ENCODE measurements at regions not wholly inside any gene's neighbourhood (a gene's known extent, or its start where the extent isn't known, plus 50 kb on each side); places are given as distances from the start of the nearest gene placed in this dataset.
"Not testable (repeated sequence)": the region's sequence is repeated elsewhere in the genome, so short reads cannot be mapped to it uniquely, and the experiment has no call there.

- H3K27me3 ChIP-seq (ENCODE audit: control insufficient read depth in 1 of 2, insufficient read depth in 2 of 2, low read length in 1 of 2), result no peaks in the 10 kb centered on the region
- ATAC-seq (ENCODE audit: low FRiP score) (no peak), DNase-seq (no peak)
- no peaks in the 10 kb centered on the region for H3K9me3 ChIP-seq (ENCODE audit: control insufficient read depth, low read length)
- no peaks in the 10 kb centered on the region for H3K4me1 ChIP-seq (ENCODE audit: control insufficient read depth in 1 of 2, insufficient read depth in 2 of 2, low read length in 2 of 2)
- H3K4me3 ChIP-seq (ENCODE audit: low read length in 2 of 2), result no peak overlapping the region
- H3K36me3 ChIP-seq (ENCODE audit: control insufficient read depth in 1 of 2, insufficient read depth in 2 of 2, low read length in 1 of 2), result no peaks in the 10 kb centered on the region
- intact Hi-C loops (cut with DNase I), result loop anchor here in 1 of 2 donors (5.0 kb wide), 1 partner anchor 52 kb away; no protein-coding TSS in a partner anchor
- H3K27ac ChIP-seq (ENCODE audit: low read depth in 1 of 2, low read length in 2 of 2), result no peak overlapping the region
Measured at GRCh38 chr13:54709546-54709945, 1680.9 kb downstream of the OLFM4 start.

GRCh38 chr13:54733639-54734038, 1705.0 kb downstream of the OLFM4 start:
- Histone ChIP-seq H3K9me3 (ENCODE audit: control insufficient read depth, low read length) (no peaks in the 10 kb centered on the region), H3K27ac (ENCODE audit: low read depth in 1 of 2, low read length in 2 of 2) (no peak overlapping the region), H3K36me3 (ENCODE audit: control insufficient read depth in 1 of 2, insufficient read depth in 2 of 2, low read length in 1 of 2) (no peaks in the 10 kb centered on the region), H3K27me3 (ENCODE audit: control insufficient read depth in 1 of 2, insufficient read depth in 2 of 2, low read length in 1 of 2) (no peaks in the 10 kb centered on the region), H3K4me3 (ENCODE audit: low read length in 2 of 2) (no peak overlapping the region), H3K4me1 (ENCODE audit: control insufficient read depth in 1 of 2, insufficient read depth in 2 of 2, low read length in 2 of 2) (no peaks in the 10 kb centered on the region)
- ATAC-seq (ENCODE audit: low FRiP score), result no peak
- intact Hi-C loops (cut with DNase I), result no loop called here
- 52 to 55% methylated on average over 5 of the region's 5 CpGs for WGBS, 2 donors
- no peak for DNase-seq

- H3K27ac ChIP-seq (ENCODE audit: low read depth in 1 of 2, low read length in 2 of 2); H3K27me3 ChIP-seq (ENCODE audit: control insufficient read depth in 1 of 2, insufficient read depth in 2 of 2, low read length in 1 of 2); H3K36me3 ChIP-seq (ENCODE audit: control insufficient read depth in 1 of 2, insufficient read depth in 2 of 2, low read length in 1 of 2); H3K4me1 ChIP-seq (ENCODE audit: control insufficient read depth in 1 of 2, insufficient read depth in 2 of 2, low read length in 2 of 2); H3K4me3 ChIP-seq (ENCODE audit: low read length in 2 of 2); ATAC-seq (ENCODE audit: low FRiP score); H3K9me3 ChIP-seq (ENCODE audit: control insufficient read depth, low read length); intact Hi-C loops (cut with DNase I); DNase-seq: not testable (repeated sequence)
- WGBS, 2 donors, result 95 to 97% methylated on average over 16 to 21 of the region's 21 CpGs
Measured at GRCh38 chr13:54737211-54737610, 1708.6 kb downstream of the OLFM4 start.

GRCh38 chr13:54742984-54743383, 1714.4 kb downstream of the OLFM4 start:
- ATAC-seq (ENCODE audit: low FRiP score) (no peak), DNase-seq (no peak)
- H3K4me3 ChIP-seq (ENCODE audit: low read length in 2 of 2), result no peak overlapping the region
- H3K4me1 ChIP-seq (ENCODE audit: control insufficient read depth in 1 of 2, insufficient read depth in 2 of 2, low read length in 2 of 2), result no peaks in the 10 kb centered on the region
- H3K27me3 ChIP-seq (ENCODE audit: control insufficient read depth in 1 of 2, insufficient read depth in 2 of 2, low read length in 1 of 2), result no peaks in the 10 kb centered on the region
- H3K9me3 ChIP-seq (ENCODE audit: control insufficient read depth, low read length), result no peaks in the 10 kb centered on the region
- no peaks in the 10 kb centered on the region for H3K36me3 ChIP-seq (ENCODE audit: control insufficient read depth in 1 of 2, insufficient read depth in 2 of 2, low read length in 1 of 2)
- intact Hi-C loops (cut with DNase I), result no loop called here
- no peak overlapping the region for H3K27ac ChIP-seq (ENCODE audit: low read depth in 1 of 2, low read length in 2 of 2)

GRCh38 chr13:54744747-54745146, 1716.1 kb downstream of the OLFM4 start:
- Histone ChIP-seq H3K27me3 (ENCODE audit: control insufficient read depth in 1 of 2, insufficient read depth in 2 of 2, low read length in 1 of 2) (no peaks in the 10 kb centered on the region), H3K27ac (ENCODE audit: low read depth in 1 of 2, low read length in 2 of 2) (no peak overlapping the region), H3K4me1 (ENCODE audit: control insufficient read depth in 1 of 2, insufficient read depth in 2 of 2, low read length in 2 of 2) (no peaks in the 10 kb centered on the region), H3K9me3 (ENCODE audit: control insufficient read depth, low read length) (no peaks in the 10 kb centered on the region), H3K4me3 (ENCODE audit: low read length in 2 of 2) (no peak overlapping the region), H3K36me3 (ENCODE audit: control insufficient read depth in 1 of 2, insufficient read depth in 2 of 2, low read length in 1 of 2) (no peaks in the 10 kb centered on the region)
- DNase-seq (no peak), ATAC-seq (ENCODE audit: low FRiP score) (no peak)
- intact Hi-C loops (cut with DNase I), result no loop called here

- Histone ChIP-seq H3K36me3 (ENCODE audit: control insufficient read depth in 1 of 2, insufficient read depth in 2 of 2, low read length in 1 of 2) (no peaks in the 10 kb centered on the region), H3K9me3 (ENCODE audit: control insufficient read depth, low read length) (no peaks in the 10 kb centered on the region), H3K27ac (ENCODE audit: low read depth in 1 of 2, low read length in 2 of 2) (no peak overlapping the region), H3K4me3 (ENCODE audit: low read length in 2 of 2) (no peak overlapping the region), H3K4me1 (ENCODE audit: control insufficient read depth in 1 of 2, insufficient read depth in 2 of 2, low read length in 2 of 2) (no peaks in the 10 kb centered on the region), H3K27me3 (ENCODE audit: control insufficient read depth in 1 of 2, insufficient read depth in 2 of 2, low read length in 1 of 2) (no peaks in the 10 kb centered on the region)
- intact Hi-C loops (cut with DNase I), result no loop called here
- 13 to 19% methylated on average over 3 of the region's 3 CpGs for WGBS, 2 donors
- ATAC-seq (ENCODE audit: low FRiP score) (no peak), DNase-seq (no peak)
Measured at GRCh38 chr13:54750521-54750920, 1721.9 kb downstream of the OLFM4 start.

- Histone ChIP-seq H3K4me1 (ENCODE audit: control insufficient read depth in 1 of 2, insufficient read depth in 2 of 2, low read length in 2 of 2) (no peaks in the 10 kb centered on the region), H3K9me3 (ENCODE audit: control insufficient read depth, low read length) (no peaks in the 10 kb centered on the region), H3K4me3 (ENCODE audit: low read length in 2 of 2) (no peak overlapping the region), H3K27me3 (ENCODE audit: control insufficient read depth in 1 of 2, insufficient read depth in 2 of 2, low read length in 1 of 2) (no peaks in the 10 kb centered on the region), H3K36me3 (ENCODE audit: control insufficient read depth in 1 of 2, insufficient read depth in 2 of 2, low read length in 1 of 2) (no peaks in the 10 kb centered on the region), H3K27ac (ENCODE audit: low read depth in 1 of 2, low read length in 2 of 2) (no peak overlapping the region)
- intact Hi-C loops (cut with DNase I), result no loop called here
- DNase-seq, result no peak
- no peak for ATAC-seq (ENCODE audit: low FRiP score)
Measured at GRCh38 chr13:54758795-54759194, 1730.2 kb downstream of the OLFM4 start.

- no peaks in the 10 kb centered on the region for H3K27me3 ChIP-seq (ENCODE audit: control insufficient read depth in 1 of 2, insufficient read depth in 2 of 2, low read length in 1 of 2)
Measured at GRCh38 chr13:54768214-54768613, 1739.6 kb downstream of the OLFM4 start.

GRCh38 chr13:54775501-54776191, 1747.0 kb downstream of the OLFM4 start:
- ATAC-seq (ENCODE audit: low FRiP score) (peak; percentile 65), DNase-seq (no peak)
- H3K4me3 ChIP-seq (ENCODE audit: low read length in 2 of 2), result no peak overlapping the region
- H3K4me1 ChIP-seq (ENCODE audit: control insufficient read depth in 1 of 2, insufficient read depth in 2 of 2, low read length in 2 of 2), result no peaks in the 10 kb centered on the region
- intact Hi-C loops (cut with DNase I), result no loop called here
- H3K9me3 ChIP-seq (ENCODE audit: control insufficient read depth, low read length), result no peaks in the 10 kb centered on the region
- WGBS, 2 donors, result 81 to 85% methylated on average over 13 of the region's 13 CpGs
- no peak overlapping the region for H3K27ac ChIP-seq (ENCODE audit: low read depth in 1 of 2, low read length in 2 of 2)
- no peaks in the 10 kb centered on the region for H3K27me3 ChIP-seq (ENCODE audit: control insufficient read depth in 1 of 2, insufficient read depth in 2 of 2, low read length in 1 of 2)
- H3K36me3 ChIP-seq (ENCODE audit: control insufficient read depth in 1 of 2, insufficient read depth in 2 of 2, low read length in 1 of 2), result no peaks in the 10 kb centered on the region

More at GRCh38 chr13:54768214-54768613, 1739.6 kb downstream of the OLFM4 start:
- no peaks in the 10 kb centered on the region for H3K36me3 ChIP-seq (ENCODE audit: control insufficient read depth in 1 of 2, insufficient read depth in 2 of 2, low read length in 1 of 2)
- DNase-seq, result no peak
- H3K4me1 ChIP-seq (ENCODE audit: control insufficient read depth in 1 of 2, insufficient read depth in 2 of 2, low read length in 2 of 2), result no peaks in the 10 kb centered on the region
- no peaks in the 10 kb centered on the region for H3K9me3 ChIP-seq (ENCODE audit: control insufficient read depth, low read length)
- H3K4me3 ChIP-seq (ENCODE audit: low read length in 2 of 2), result no peak overlapping the region
- WGBS, 2 donors, result 72 to 74% methylated on average over 2 of the region's 2 CpGs
- ATAC-seq (ENCODE audit: low FRiP score), result no peak
- no peak overlapping the region for H3K27ac ChIP-seq (ENCODE audit: low read depth in 1 of 2, low read length in 2 of 2)
- intact Hi-C loops (cut with DNase I), result no loop called here

All from aorta (tissue), 5 donors.